Kidney capillary endothelial cell (primary cell): ENCODE measurements at regions not wholly inside any gene's neighbourhood (a gene's known extent, or its start where the extent isn't known, plus 50 kb on each side); places are given as distances from the start of the nearest gene placed in this dataset.

ENCODE experiments used
- DNase-seq: peaks from one replicate; pipeline ENCODE4 v3.0.0-alpha.2; 2018; ENCODE audit warnings: low spot score

- no peak for DNase-seq
Measured at GRCh38 chr1:94707321-94708298, 112.5 kb upstream of the SLC44A3 start.

GRCh38 chr1:94702442-94702815, 117.7 kb upstream of the SLC44A3 start:
- no peak for DNase-seq

GRCh38 chr1:94701796-94702441, 118.2 kb upstream of the SLC44A3 start:
- DNase-seq = no peak

- no peak for DNase-seq
Measured at GRCh38 chr1:94698759-94699502, 121.2 kb upstream of the SLC44A3 start.

GRCh38 chr1:94698356-94698755, 121.8 kb upstream of the SLC44A3 start:
- DNase-seq = no peak

GRCh38 chr1:94697839-94698238, 122.3 kb upstream of the SLC44A3 start:
- no peak for DNase-seq

DNA sequence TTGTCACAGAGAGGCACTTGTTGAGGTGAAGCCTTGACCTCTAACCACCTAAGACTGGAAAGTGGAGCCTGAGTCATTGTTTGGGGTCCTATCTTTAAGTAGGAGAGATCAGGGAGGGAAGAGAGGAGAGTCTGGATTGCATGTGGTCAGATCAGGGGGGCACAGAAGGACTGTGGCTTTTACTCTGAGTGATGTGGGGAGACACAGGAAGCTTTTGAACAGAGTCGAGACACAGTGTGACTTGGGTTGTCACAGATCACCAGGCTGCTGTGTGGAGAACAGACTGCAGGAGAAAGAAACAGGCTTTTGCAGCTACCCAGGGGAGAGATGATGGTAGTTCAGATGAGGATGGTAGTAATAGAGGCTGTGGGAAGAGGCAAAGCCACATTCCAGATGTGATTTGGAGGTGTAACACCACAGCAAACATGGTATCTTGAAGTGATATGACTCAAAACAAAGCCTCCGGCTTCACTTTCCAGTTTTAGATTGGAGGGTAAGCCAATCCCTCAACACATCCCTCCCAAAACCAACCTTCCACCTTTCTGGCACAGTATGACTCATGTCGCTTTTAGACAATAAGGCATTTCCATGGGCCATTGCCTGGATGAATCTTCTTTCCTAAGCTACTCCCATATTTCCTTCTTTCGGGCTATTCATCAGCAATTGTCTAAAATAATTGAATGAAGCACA, 125.8 kb upstream of the SLC44A3 start:
- DNase-seq = no peak

GRCh38 chr1:94693435-94693834, 126.7 kb upstream of the SLC44A3 start:
- no peak for DNase-seq

DNA sequence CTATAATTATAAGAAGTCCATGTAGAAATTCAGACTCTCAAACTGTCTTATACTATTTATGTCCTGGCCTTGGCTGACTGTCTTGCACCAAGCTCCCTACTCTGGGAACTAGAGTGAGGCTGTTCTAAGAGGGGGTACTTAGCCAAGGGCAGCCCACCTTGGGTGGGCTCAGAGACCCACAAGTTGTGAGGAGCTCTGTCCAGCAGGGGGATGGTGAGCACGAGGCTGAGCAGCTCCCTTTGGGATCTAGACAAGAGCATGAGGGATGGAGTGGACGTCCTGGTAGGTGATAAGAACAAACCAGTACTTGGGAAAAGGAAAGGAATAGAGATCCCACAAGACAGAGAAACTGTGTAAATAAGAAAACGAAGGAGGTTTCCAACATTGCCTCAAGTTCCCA, 127.1 kb upstream of the SLC44A3 start:
- no peak for DNase-seq

DNA sequence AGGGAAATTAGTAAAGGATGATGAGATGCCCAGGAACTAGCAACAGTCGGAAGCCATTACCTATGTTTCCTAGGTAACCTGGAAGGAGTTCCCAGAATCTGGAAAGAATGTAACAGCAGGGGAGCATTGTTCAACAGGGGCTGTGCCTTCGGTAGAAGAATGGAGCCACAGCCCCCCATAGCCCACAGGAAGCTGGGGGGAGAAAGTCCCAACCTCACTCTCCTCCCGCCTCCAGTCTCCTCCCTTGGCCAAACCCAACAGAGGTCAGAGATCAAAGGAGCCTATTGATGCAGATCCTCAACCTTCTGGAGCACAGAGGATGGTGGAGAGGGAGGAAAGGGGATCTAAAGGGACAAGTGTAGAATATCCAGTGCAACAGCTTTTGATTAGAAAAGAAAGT, 131.5 kb upstream of the SLC44A3 start:
- no peak for DNase-seq

GRCh38 chr1:94686882-94687281, 133.3 kb upstream of the SLC44A3 start:
- DNase-seq = no peak

- DNase-seq = no peak
Measured at GRCh38 chr1:94684690-94685250, 135.4 kb upstream of the SLC44A3 start.

GRCh38 chr1:94683886-94684285, 136.3 kb upstream of the SLC44A3 start:
- no peak for DNase-seq

DNA sequence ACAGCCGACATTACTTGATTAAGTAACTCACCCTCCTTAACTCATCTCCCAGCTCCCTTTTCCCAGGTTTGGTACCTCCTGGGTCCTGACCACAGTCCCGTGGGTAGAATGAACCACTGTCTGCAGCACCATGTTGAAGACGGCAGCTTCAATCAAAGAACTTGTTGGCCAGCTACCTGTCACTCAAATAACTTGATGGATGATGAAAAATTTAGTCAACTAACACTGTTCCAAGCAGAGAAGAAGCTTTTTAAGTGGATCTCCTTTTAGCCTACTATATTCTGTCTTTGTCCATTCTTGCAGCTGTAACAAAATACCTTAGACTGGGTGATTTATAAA, 138.4 kb upstream of the F3 start:
- DNase-seq = no peak

DNA sequence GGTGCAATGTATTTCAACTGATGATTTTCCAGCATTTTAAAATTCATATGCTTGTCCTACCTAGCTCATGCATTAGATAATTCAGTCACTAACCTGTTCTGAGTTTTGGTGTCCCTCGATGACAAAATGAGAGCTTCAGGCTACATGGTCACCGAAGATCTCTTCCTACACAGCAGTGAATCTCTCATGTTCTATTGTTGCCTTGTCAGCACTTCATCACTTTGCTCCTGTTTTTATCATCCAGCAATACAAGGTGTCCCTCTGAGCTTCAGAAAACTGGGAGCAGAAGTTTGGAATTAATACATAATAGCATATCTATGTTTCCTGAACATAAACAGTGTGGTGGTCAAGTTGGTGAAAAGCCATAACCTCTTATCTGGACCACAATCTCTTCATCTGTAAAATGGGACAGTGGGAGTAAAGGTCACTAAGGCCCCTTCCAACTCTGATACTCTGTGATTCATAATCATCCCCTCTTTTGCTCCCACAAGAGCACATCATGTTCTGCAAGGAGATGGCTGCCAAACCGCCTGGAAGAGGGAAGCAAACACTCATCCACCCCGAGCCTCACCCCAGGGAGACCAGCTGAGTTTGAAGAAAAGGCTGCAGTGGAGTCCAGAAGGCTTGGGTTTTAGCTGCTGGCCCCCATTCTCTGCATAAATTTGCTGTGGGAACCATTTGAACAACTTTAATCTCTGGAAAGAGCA, 137.9 kb upstream of the F3 start:
- no peak for DNase-seq

DNA sequence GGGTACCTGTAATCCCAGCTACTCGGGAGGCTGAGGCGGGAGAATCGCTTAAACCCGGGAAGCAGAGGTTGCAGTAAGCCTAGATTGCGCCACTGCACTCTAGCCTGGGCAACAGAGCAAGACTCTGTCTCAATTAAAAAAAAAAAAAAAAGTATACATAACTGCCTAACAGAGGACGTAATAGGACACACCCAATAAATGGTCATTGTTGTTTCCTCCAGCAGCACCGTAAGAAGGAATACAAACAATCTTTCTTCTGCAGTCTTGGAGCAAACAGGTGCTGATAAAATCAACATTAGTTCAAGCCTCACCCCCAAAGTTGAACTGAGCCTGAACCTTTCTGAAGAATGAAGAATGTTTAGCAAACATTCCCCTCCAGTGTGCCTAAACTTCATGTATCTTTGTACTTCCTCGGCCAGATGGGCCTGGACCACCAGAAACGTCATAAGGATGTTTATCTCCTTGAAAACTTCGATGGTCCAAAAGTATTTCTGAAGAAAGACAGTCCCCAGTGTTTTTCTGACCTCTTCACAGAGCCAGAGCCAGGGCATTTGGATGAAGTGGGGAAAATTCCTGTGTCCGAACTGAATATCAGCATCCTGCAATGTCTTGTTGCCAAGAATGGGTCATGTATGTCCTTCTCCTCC, 136.8 kb upstream of the F3 start:
- no peak for DNase-seq

DNA sequence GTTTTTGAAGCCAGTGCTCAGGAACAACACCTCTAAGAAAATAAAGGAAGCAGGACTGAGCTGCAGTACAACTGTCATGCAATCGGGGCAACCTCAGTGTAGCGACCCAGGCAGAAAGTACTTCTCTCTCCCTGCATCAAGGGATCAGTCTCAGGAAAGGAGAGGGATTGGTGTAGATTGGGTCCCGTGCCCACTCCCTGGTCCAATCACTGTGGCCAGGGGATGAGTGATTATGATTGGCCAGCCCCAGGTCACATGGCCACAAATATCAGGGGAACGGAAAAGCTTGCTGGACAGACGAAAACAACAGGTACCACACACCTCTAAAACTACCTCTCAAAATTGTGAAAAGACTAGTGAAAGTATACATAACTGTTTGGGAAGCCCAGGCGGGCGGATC, 136.2 kb upstream of the F3 start:
- DNase-seq = no peak

DNA sequence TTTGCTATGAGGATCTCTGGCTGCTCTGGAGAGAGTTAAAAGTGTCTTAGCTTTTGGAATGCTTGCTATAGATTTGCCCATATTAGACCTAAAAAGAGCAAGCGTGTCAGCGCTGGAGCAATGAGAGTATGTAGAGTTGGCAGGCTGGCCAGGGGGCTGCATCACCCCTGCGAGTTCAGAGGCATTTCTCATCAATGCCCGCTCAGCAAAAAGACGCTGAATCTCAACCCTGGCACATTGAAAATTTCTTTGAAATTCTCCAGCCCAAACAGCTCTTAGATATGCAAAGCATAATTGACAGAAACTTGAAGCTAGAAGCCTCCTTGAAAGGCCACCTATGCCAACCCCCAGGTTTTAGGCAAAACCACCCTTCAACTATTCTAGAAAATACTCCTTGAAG, 135.5 kb upstream of the F3 start:
- no peak for DNase-seq

DNA sequence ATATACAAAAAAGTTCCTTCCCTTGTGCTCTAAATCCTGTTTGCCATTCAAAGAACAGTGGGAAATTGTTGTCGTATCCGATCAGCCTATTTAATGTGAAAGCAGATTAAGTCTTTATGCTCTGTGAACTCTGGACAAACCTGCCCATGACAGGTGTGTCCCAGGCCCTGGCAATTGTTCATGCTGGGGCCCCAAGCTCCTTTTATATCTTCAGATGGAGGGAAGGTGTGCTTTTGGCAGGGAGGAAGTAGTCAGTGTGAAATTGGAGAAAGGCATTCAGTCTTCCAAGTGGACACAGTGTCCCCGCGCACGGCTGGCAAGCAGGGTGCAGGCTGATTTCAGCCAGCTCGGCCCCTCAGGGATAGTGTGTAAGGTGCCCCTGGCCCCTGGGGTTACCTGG, 135.1 kb upstream of the F3 start:
- DNase-seq = no peak

DNA sequence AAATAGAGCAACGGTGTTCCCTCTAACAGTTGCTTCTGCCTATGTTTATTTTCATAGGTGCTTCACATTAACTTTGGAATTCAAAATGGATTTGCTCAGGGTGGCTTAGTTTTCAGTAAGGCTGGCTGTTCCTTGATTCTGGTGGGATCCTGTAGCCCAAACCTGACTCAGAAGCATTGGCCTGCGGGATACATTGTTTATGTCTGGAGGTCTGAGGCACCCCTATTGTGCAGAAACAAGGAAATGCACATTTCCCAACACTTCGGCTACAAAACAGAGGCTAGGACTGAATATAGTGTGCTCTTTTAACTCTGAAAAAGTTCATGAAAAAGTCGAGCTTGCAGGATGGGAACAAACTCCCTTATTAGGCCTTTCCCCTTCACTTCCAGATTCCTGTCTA, 133.8 kb upstream of the F3 start:
- DNase-seq = no peak

DNA sequence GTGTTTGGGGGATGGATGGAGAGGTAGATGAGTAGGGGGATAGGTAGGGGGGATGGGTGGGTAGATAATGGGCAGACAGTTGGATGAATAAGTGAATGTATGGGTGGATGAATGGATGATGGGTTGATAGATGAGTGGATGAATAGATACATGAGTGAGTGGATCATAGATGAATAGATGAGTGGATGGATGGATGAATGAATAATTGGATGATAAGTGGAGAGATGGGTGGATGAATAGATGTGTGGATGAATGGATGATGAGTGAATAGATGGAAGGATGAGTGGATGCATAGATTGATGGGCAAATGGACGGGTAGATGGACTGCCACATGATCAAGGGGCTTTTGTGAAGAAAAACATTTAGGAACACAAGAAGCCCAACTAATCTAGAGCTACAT, 133.3 kb upstream of the F3 start:
- no peak for DNase-seq
